Progenitor cell of endocrine pancreas (in vitro differentiated cells): ENCODE measurements at regions not wholly inside any gene's neighbourhood (a gene's known extent, or its start where the extent isn't known, plus 50 kb on each side); places are given as distances from the start of the nearest gene placed in this dataset.

Source experiments
- DNase-seq: peaks from one replicate; pipeline ENCODE4 v3.0.0; 2021; ENCODE audit warnings: low spot score; ENCODE audit not compliant: unreplicated experiment
- H3K27ac Mint-ChIP-seq: 2 replicates; pipeline ENCODE4 v1.8.0; 2021; ENCODE audit warnings: mild to moderate bottlenecking, moderate library complexity, mixed read lengths
- H3K27me3 Mint-ChIP-seq: 2 replicates; pipeline ENCODE4 v1.8.0; 2021; ENCODE audit warnings: mixed read lengths
- H3K36me3 Mint-ChIP-seq: 2 replicates; pipeline ENCODE4 v1.8.0; 2022; ENCODE audit warnings: mixed read lengths; ENCODE audit not compliant: insufficient read depth
- H3K4me1 Mint-ChIP-seq: 2 replicates; pipeline ENCODE4 v1.8.0; 2021; ENCODE audit warnings: low read depth, mixed read lengths
- H3K4me3 Mint-ChIP-seq: 2 replicates; pipeline ENCODE4 v1.8.0; 2021; ENCODE audit warnings: low read depth, mild to moderate bottlenecking, moderate library complexity, mixed read lengths
- H3K9me3 Mint-ChIP-seq: 2 replicates; pipeline ENCODE4 v1.8.0; 2021; ENCODE audit warnings: low read depth, mixed read lengths
- CTCF ChIP-seq: fragments of 200-600 bp; sonication (generic); IDR thresholded peaks from one replicate; pipeline ENCODE4 v1.5.0; 2021; ENCODE audit warnings: antibody characterized with exemption, mild to moderate bottlenecking; ENCODE audit not compliant: unreplicated experiment

DNA sequence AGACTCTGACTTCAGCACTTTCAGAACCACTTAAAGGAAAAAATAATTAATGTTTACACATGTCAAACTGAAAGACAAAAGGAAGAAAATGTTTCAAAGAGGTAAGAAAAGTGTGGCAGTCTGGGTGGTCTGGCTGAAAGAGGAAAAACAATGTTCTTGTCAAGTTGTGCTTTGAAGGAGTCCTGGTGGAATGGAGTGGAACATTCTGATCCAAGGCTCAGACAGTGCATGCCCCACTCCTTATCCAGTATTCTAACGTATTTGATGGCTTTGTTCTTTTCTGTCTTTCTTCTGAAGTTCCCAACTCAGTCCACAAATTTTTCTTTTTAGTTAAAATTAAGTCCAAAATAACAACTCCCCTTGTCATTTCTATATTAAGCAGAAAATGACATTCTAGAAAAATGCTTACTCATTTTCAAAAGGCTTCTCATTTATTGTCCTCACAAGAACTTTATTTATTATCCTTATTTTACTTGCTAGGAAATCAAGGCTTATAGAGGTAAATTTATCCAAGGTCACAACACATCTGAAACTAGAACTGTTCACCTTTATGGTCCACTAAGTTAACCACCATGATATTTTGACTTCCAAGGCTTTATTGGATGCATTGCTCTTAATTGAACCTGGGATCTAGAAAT, 121.7 kb upstream of the NAP1L1 start:
- no peaks in the 10 kb centered on the region for H3K36me3 Mint-ChIP-seq
- no peak for TF ChIP-seq CTCF
- no peak for DNase-seq
- peaks cover 3% of the 10 kb centered on the region for H3K4me1 Mint-ChIP-seq
- no peaks in the 10 kb centered on the region for H3K27me3 Mint-ChIP-seq
- no peak overlapping the region for H3K27ac Mint-ChIP-seq
- no peak overlapping the region for H3K4me3 Mint-ChIP-seq
- H3K9me3 Mint-ChIP-seq = peaks cover 6% of the 10 kb centered on the region

DNA sequence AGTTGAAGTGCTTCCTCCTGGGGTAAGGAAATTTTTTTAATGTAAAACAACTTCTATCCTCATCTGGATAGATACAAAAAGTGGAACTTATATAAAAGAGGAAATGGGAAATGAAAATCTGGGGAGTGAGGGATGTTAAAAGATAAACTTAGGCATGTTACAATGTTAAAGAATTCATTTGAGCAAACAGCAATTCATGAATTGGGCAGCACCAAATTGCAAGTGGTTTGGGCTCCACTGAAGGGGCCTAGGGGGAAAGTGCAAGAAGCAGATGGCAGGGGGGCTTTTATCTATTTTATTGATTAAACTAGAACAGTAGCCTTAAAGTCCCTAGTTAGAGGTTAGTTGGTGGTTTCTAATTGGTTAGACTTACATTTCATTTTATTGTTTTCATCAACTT, 118.1 kb upstream of the NAP1L1 start:
- TF ChIP-seq CTCF = no peak
- Mint-ChIP-seq H3K4me1 (peaks cover 2% of the 10 kb centered on the region), H3K9me3 (peaks cover 18% of the 10 kb centered on the region), H3K27ac (no peak overlapping the region), H3K27me3 (no peaks in the 10 kb centered on the region), H3K36me3 (no peaks in the 10 kb centered on the region), H3K4me3 (no peak overlapping the region)
- DNase-seq = no peak

GRCh38 chr12:76201758-76202157, 117.3 kb upstream of the NAP1L1 start:
- no peak for TF ChIP-seq CTCF
- no peaks in the 10 kb centered on the region for H3K4me1 Mint-ChIP-seq
- no peaks in the 10 kb centered on the region for H3K27me3 Mint-ChIP-seq
- no peak for DNase-seq
- H3K36me3 Mint-ChIP-seq = no peaks in the 10 kb centered on the region
- no peak overlapping the region for H3K4me3 Mint-ChIP-seq
- peaks cover 21% of the 10 kb centered on the region for H3K9me3 Mint-ChIP-seq
- H3K27ac Mint-ChIP-seq = no peak overlapping the region

GRCh38 chr12:76201316-76201715, 116.8 kb upstream of the NAP1L1 start:
- no peaks in the 10 kb centered on the region for H3K27me3 Mint-ChIP-seq
- DNase-seq = no peak
- H3K36me3 Mint-ChIP-seq = no peaks in the 10 kb centered on the region
- H3K4me3 Mint-ChIP-seq = no peak overlapping the region
- H3K4me1 Mint-ChIP-seq = no peaks in the 10 kb centered on the region
- no peak overlapping the region for H3K27ac Mint-ChIP-seq
- TF ChIP-seq CTCF = no peak
- peaks cover 21% of the 10 kb centered on the region for H3K9me3 Mint-ChIP-seq

- Mint-ChIP-seq H3K27ac (no peak overlapping the region), H3K9me3 (peaks cover 21% of the 10 kb centered on the region), H3K4me3 (no peak overlapping the region), H3K4me1 (no peaks in the 10 kb centered on the region), H3K27me3 (no peaks in the 10 kb centered on the region), H3K36me3 (no peaks in the 10 kb centered on the region)
- DNase-seq = no peak
- no peak for TF ChIP-seq CTCF
Measured at GRCh38 chr12:76199808-76200207, 115.3 kb upstream of the NAP1L1 start.
